GM21390 (cell line): ENCODE measurements at regions not wholly inside any gene's neighbourhood (a gene's known extent, or its start where the extent isn't known, plus 50 kb on each side); places are given as distances from the start of the nearest gene placed in this dataset.
"Not testable (repeated sequence)": the region's sequence is repeated elsewhere in the genome, so short reads cannot be mapped to it uniquely, and the experiment has no call there.

ENCODE experiments used
- ATAC-seq: cut with Tn5 transposase; IDR thresholded peaks from one replicate; pipeline ENCODE4 v1.9.1; 2021; ENCODE audit not compliant: unreplicated experiment

GRCh38 chr2:3899536-3900155 is 196.3 kb downstream of the DCDC2C start:
- ATAC-seq: no peak

GRCh38 chr2:3902131-3902530 is 198.8 kb downstream of the DCDC2C start:
- ATAC-seq: no peak

- ATAC-seq: no peak
Measured at GRCh38 chr2:3904061-3904460, 200.7 kb downstream of the DCDC2C start.

- ATAC-seq: not testable (repeated sequence)
Measured at GRCh38 chr2:3908498-3908897, 205.1 kb downstream of the DCDC2C start.

GRCh38 chr2:3911882-3912455 is 208.6 kb downstream of the DCDC2C start:
- no peak for ATAC-seq

- ATAC-seq: no peak
Measured at GRCh38 chr2:3913166-3913565, 209.8 kb downstream of the DCDC2C start.

GRCh38 chr2:3914241-3914640 is 210.9 kb downstream of the DCDC2C start:
- no peak for ATAC-seq

- no peak for ATAC-seq
Measured at GRCh38 chr2:3927031-3927430, 223.7 kb downstream of the DCDC2C start.

GRCh38 chr2:3929374-3929773 is 226.0 kb downstream of the DCDC2C start:
- ATAC-seq: no peak

GRCh38 chr2:3930246-3930645 is 226.9 kb downstream of the DCDC2C start:
- ATAC-seq: no peak

GRCh38 chr2:3940661-3941060 is 237.3 kb downstream of the DCDC2C start:
- no peak for ATAC-seq

GRCh38 chr2:3942841-3943240 is 239.5 kb downstream of the DCDC2C start:
- ATAC-seq: no peak

GRCh38 chr2:3944071-3944470 is 240.7 kb downstream of the DCDC2C start:
- no peak for ATAC-seq

- ATAC-seq: no peak
Measured at GRCh38 chr2:3944841-3945240, 241.5 kb downstream of the DCDC2C start.

- no peak for ATAC-seq
Measured at GRCh38 chr2:3948191-3948590, 244.8 kb downstream of the DCDC2C start.

GRCh38 chr2:3951131-3951954 is 248.0 kb downstream of the DCDC2C start:
- ATAC-seq: no peak

- ATAC-seq: no peak
Measured at GRCh38 chr2:3952866-3953516, 249.6 kb downstream of the DCDC2C start.

- no peak for ATAC-seq
Measured at GRCh38 chr2:3954261-3954660, 250.9 kb downstream of the DCDC2C start.

GRCh38 chr2:3956406-3956805 is 253.0 kb downstream of the DCDC2C start:
- ATAC-seq: no peak

- no peak for ATAC-seq
Measured at GRCh38 chr2:3956892-3957291, 253.5 kb downstream of the DCDC2C start.

GRCh38 chr2:3958465-3958864 is 255.1 kb downstream of the DCDC2C start:
- no peak for ATAC-seq

GRCh38 chr2:3958969-3959368 is 255.6 kb downstream of the DCDC2C start:
- no peak for ATAC-seq
